HCT116 (cell line): ENCODE measurements at regions not wholly inside any gene's neighbourhood (a gene's known extent, or its start where the extent isn't known, plus 50 kb on each side); places are given as distances from the start of the nearest gene placed in this dataset.

Source experiments
- ATAC-seq: fragments of 200-7000 bp; cut with Tn5 transposase; 2 replicates; pipeline ENCODE4 v1.9.1; 2020; ENCODE audit warnings: mild to moderate bottlenecking, moderate library complexity
- BruUV-seq: library from RNA; stranded (reverse); fragments of 400-500 nt; replicated peaks from 2 replicates; lab custom pipeline; 2021; lab: Mats Ljungman, UMichigan
- CTCF ChIA-PET: fragments of 300-600 bp; sonication (Branson Sonifier 250); formaldehyde crosslinking; loops from one replicate; lab custom pipeline; 2021; ENCODE audit warnings: antibody characterized with exemption; lab: Charles Lee
- POLR2A ChIA-PET: fragments of 300-600, 350-600 bp; sonication (Branson Sonifier 250); formaldehyde crosslinking; loops from one replicate; lab custom pipeline; 2021; ENCODE audit warnings: antibody characterized with exemption; lab: Charles Lee
- RAD21 ChIA-PET, 2 experiments: fragments of 300-600 bp; sonication (Branson Sonifier 250); formaldehyde crosslinking; loops; one replicate each; lab custom pipeline; 2023; ENCODE audit warnings: low total read pairs in 2 of 2; ENCODE audit not compliant: uncharacterized antibody in 2 of 2, unreplicated experiment in 2 of 2, low non-redundant PET in 1 of 2; lab: Charles Lee
- DNase-seq: peaks from one replicate; pipeline ENCODE4 v3.0.0-alpha.2; 2010; ENCODE audit warnings: low read depth, low spot score
- H2AFZ ChIP-seq: fragments of 200-600 bp; shearing (Covaris generic), sonication (generic); 2 replicates; pipeline ENCODE4 v1.6.1; 2017; ENCODE audit warnings: low read depth, mixed run types, mixed read lengths, antibody characterized with exemption, low read length; ENCODE audit not compliant: poor library complexity, severe bottlenecking
- H3K27ac ChIP-seq: 2 replicates; pipeline ENCODE4 v1.5.1; 2012; ENCODE audit warnings: low read depth, low read length
- H3K27me3 ChIP-seq: fragments of 200-600 bp; sonication (generic); 2 replicates; pipeline ENCODE4 v1.6.1; 2016; ENCODE audit warnings: mixed run types, low read length, mixed read lengths; ENCODE audit not compliant: insufficient read depth
- H3K36me3 ChIP-seq, 2 experiments: fragments of 200-500 bp in 1 of 2; fragments of 200-600 bp in 1 of 2; sonication (Bioruptor generic) in 1 of 2; sonication (generic) in 1 of 2; 2 replicates each; pipeline versions ENCODE4 v1.5.1 to v1.6.1; 2014 to 2016; ENCODE audit warnings: low read length in 2 of 2, inconsistent platforms in 1 of 2, mixed read lengths in 1 of 2, mixed run types in 1 of 2; ENCODE audit not compliant: insufficient read depth in 2 of 2, control insufficient read depth in 1 of 2
- H3K4me1 ChIP-seq, 2 experiments: fragments of 200-600 bp in 1 of 2; sonication (generic) in 1 of 2; 2 replicates each; pipeline versions ENCODE4 v1.5.1 to v1.6.1; 2012 to 2017; ENCODE audit warnings: low read length in 2 of 2, inconsistent platforms in 1 of 2, mild to moderate bottlenecking in 1 of 2, mixed read lengths in 1 of 2, mixed run types in 1 of 2, moderate library complexity in 1 of 2; ENCODE audit not compliant: insufficient read depth in 2 of 2, control insufficient read depth in 1 of 2
- H3K4me2 ChIP-seq: fragments of 200-600 bp; sonication (generic); 2 replicates; pipeline ENCODE4 v1.6.1; 2017; ENCODE audit warnings: mixed run types, low read length, mixed read lengths
- H3K4me3 ChIP-seq, 2 experiments: fragments of 200-600 bp in 1 of 2; sonication (generic) in 1 of 2; replicated peaks in 1 of 2; 2 replicates each; pipeline ENCODE4 v1.5.1; 2011 to 2016; ENCODE audit warnings: low read length in 2 of 2, control low read depth in 1 of 2, low read depth in 1 of 2, mild to moderate bottlenecking in 1 of 2, mixed read lengths in 1 of 2, mixed run types in 1 of 2
- H3K79me2 ChIP-seq: fragments of 200-600 bp; sonication (generic); 2 replicates; pipeline ENCODE4 v1.6.1; 2017; ENCODE audit warnings: mild to moderate bottlenecking, mixed run types, low read length, moderate library complexity, mixed read lengths; ENCODE audit not compliant: insufficient read depth
- H3K9ac ChIP-seq: fragments of 200-600 bp; sonication (generic); 2 replicates; pipeline ENCODE4 v1.6.1; 2016; ENCODE audit warnings: low read length, mixed read lengths
- H3K9me2 ChIP-seq: fragments of 200-600 bp; sonication (generic), shearing (Covaris generic); 2 replicates; pipeline ENCODE4 v1.6.1; 2017; ENCODE audit warnings: mixed run types, mild to moderate bottlenecking, moderate library complexity; ENCODE audit not compliant: insufficient read depth
- H3K9me3 ChIP-seq, 2 experiments: fragments of 200-500 bp in 1 of 2; fragments of 200-600 bp in 1 of 2; sonication (Bioruptor generic) in 1 of 2; sonication (generic) in 1 of 2; 2 replicates each; pipeline ENCODE4 v1.6.1; 2014 to 2017; ENCODE audit warnings: low read length in 2 of 2, mixed read lengths in 2 of 2, inconsistent platforms in 1 of 2, low read depth in 1 of 2, mild to moderate bottlenecking in 1 of 2, mixed run types in 1 of 2, moderate library complexity in 1 of 2; ENCODE audit not compliant: control insufficient read depth in 1 of 2, insufficient read depth in 1 of 2
- H4K20me1 ChIP-seq: fragments of 200-600 bp; sonication (generic), shearing (Covaris generic); 2 replicates; pipeline ENCODE4 v1.6.1; 2017; ENCODE audit warnings: mixed run types, mild to moderate bottlenecking, moderate library complexity; ENCODE audit not compliant: insufficient read depth
- CBX3 ChIP-seq: IDR thresholded peaks from 2 replicates; pipeline ENCODE4 v1.6.1; 2012; ENCODE audit warnings: low read depth
- CEBPB ChIP-seq: IDR thresholded peaks from 2 replicates; pipeline ENCODE4 v1.6.1; 2012; ENCODE audit warnings: low read depth
- CTCF ChIP-seq, 3 experiments: fragments of 200-600 bp in 1 of 3; sonication (generic) in 1 of 3; IDR thresholded peaks in 2 of 3; conservative IDR thresholded peaks in 1 of 3; 2 replicates each; pipeline ENCODE4 v1.5.1; 2012 to 2017; ENCODE audit warnings: low read depth in 2 of 3, low read length in 2 of 3, antibody characterized with exemption in 1 of 3, borderline replicate concordance in 1 of 3, control low read depth in 1 of 3, mild to moderate bottlenecking in 1 of 3, mixed read lengths in 1 of 3, mixed run types in 1 of 3, moderate library complexity in 1 of 3; ENCODE audit not compliant: insufficient read depth in 1 of 3
- EGR1 ChIP-seq: IDR thresholded peaks from 2 replicates; pipeline ENCODE4 v1.6.1; 2012; ENCODE audit warnings: low read depth
- ELF1 ChIP-seq: IDR thresholded peaks from 2 replicates; pipeline ENCODE4 v1.6.1; 2012; ENCODE audit warnings: low read depth, borderline replicate concordance
- EZH2 ChIP-seq: fragments of 200-600 bp; sonication (generic); IDR thresholded peaks from 2 replicates; pipeline ENCODE4 v1.6.1; 2017; ENCODE audit warnings: antibody characterized with exemption, mixed run types
- MAX ChIP-seq: IDR thresholded peaks from 2 replicates; pipeline ENCODE4 v1.6.1; 2012
- POLR2AphosphoS5 ChIP-seq: IDR thresholded peaks from 2 replicates; pipeline ENCODE4 v1.6.1; 2011; ENCODE audit warnings: mild to moderate bottlenecking, low read depth, low read length, moderate library complexity
- RAD21 ChIP-seq: IDR thresholded peaks from 2 replicates; pipeline ENCODE4 v1.6.1; 2012; ENCODE audit warnings: low read depth, mild to moderate bottlenecking
- SP1 ChIP-seq: IDR thresholded peaks from 2 replicates; pipeline ENCODE4 v1.6.1; 2012; ENCODE audit warnings: low read depth
- TCF7L2 ChIP-seq: IDR thresholded peaks from 2 replicates; pipeline ENCODE4 v1.7.0; 2011; ENCODE audit warnings: borderline replicate concordance, inconsistent platforms; ENCODE audit not compliant: insufficient read depth, insufficient read length; ENCODE audit errors: extremely low read depth
- ZFX ChIP-seq: fragments of 450-650 bp; IDR thresholded peaks from 2 replicates; pipeline ENCODE4 v1.6.1; 2017
- ZNF274 ChIP-seq: fragments of 200-500 bp; sonication (Bioruptor generic); IDR thresholded peaks from 2 replicates; pipeline ENCODE4 v1.6.1; 2014; ENCODE audit warnings: mild to moderate bottlenecking, low read depth, low read length, inconsistent platforms
- intact Hi-C: fragments of 100-400 bp; cut with micrococcal nuclease; formaldehyde crosslinking; loops from 2 replicates; pipeline ENCODE4 v1.10.0; 2022
- TF ChIP-seq, protein P1 (sequence below): IDR thresholded peaks from 2 replicates; pipeline ENCODE4 v1.6.1; 2012; ENCODE audit warnings: low read depth

- no peak for ATAC-seq
- BruUV-seq, result no TSS peak
- H3K4me3 ChIP-seq, result no peak overlapping the region
Observed at GRCh38 chr12:70078161-70078560, 165.1 kb upstream of the CNOT2 start.

GRCh38 chr12:70080566-70080965, 162.7 kb upstream of the CNOT2 start:
- H3K27me3 ChIP-seq, result no peaks in the 10 kb centered on the region
- H3K9me3 ChIP-seq, result no peaks in the 10 kb centered on the region
- no TSS peak for BruUV-seq
- no peak overlapping the region for H3K4me2 ChIP-seq
- intact Hi-C loops, result no loop called here
- ChIA-PET POLR2A (no interaction called here), CTCF (no interaction called here), RAD21 (no interaction called here)
- H3K4me3 ChIP-seq, result no peak overlapping the region
- H3K9me2 ChIP-seq, result no peaks in the 10 kb centered on the region
- no peaks in the 10 kb centered on the region for H3K4me1 ChIP-seq
- TF ChIP-seq TCF7L2, result no peak
- TF ChIP-seq CBX3, result no peak
- TF ChIP-seq CEBPB, result no peak
- TF ChIP-seq ZNF274, result no peak
- no peak for TF ChIP-seq RAD21
- no peak for TF ChIP-seq CTCF (IDR thresholded peaks at IDR 0.05 in 2 of 3, conservative IDR thresholded peaks at IDR 0.05 in 1 of 3; ENCODE audit: borderline replicate concordance in 1 of 3, insufficient read depth in 1 of 3, low read depth in 2 of 3, low read length in 2 of 3)
- TF ChIP-seq, protein P1, sequence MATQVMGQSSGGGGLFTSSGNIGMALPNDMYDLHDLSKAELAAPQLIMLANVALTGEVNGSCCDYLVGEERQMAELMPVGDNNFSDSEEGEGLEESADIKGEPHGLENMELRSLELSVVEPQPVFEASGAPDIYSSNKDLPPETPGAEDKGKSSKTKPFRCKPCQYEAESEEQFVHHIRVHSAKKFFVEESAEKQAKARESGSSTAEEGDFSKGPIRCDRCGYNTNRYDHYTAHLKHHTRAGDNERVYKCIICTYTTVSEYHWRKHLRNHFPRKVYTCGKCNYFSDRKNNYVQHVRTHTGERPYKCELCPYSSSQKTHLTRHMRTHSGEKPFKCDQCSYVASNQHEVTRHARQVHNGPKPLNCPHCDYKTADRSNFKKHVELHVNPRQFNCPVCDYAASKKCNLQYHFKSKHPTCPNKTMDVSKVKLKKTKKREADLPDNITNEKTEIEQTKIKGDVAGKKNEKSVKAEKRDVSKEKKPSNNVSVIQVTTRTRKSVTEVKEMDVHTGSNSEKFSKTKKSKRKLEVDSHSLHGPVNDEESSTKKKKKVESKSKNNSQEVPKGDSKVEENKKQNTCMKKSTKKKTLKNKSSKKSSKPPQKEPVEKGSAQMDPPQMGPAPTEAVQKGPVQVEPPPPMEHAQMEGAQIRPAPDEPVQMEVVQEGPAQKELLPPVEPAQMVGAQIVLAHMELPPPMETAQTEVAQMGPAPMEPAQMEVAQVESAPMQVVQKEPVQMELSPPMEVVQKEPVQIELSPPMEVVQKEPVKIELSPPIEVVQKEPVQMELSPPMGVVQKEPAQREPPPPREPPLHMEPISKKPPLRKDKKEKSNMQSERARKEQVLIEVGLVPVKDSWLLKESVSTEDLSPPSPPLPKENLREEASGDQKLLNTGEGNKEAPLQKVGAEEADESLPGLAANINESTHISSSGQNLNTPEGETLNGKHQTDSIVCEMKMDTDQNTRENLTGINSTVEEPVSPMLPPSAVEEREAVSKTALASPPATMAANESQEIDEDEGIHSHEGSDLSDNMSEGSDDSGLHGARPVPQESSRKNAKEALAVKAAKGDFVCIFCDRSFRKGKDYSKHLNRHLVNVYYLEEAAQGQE, result no peak
- TF ChIP-seq ZFX, result no peak
- TF ChIP-seq SP1, result no peak
- H3K36me3 ChIP-seq, result no peaks in the 10 kb centered on the region
- no peak for DNase-seq
- H3K27ac ChIP-seq, result no peak overlapping the region
- no peaks in the 10 kb centered on the region for H4K20me1 ChIP-seq
- no peak overlapping the region for H3K9ac ChIP-seq
- H3K79me2 ChIP-seq, result no peaks in the 10 kb centered on the region
- no peak for ATAC-seq
- H2AFZ ChIP-seq, result no peak overlapping the region

More at GRCh38 chr12:70078161-70078560, 165.1 kb upstream of the CNOT2 start:
- ChIA-PET RAD21 (no interaction called here), POLR2A (no interaction called here), CTCF (no interaction called here)
- Histone ChIP-seq H3K27ac (no peak overlapping the region), H2AFZ (no peak overlapping the region), H3K9ac (no peak overlapping the region), H3K79me2 (no peaks in the 10 kb centered on the region), H3K9me3 (no peaks in the 10 kb centered on the region), H3K27me3 (no peaks in the 10 kb centered on the region), H3K9me2 (no peaks in the 10 kb centered on the region), H4K20me1 (no peaks in the 10 kb centered on the region), H3K4me1 (no peaks in the 10 kb centered on the region), H3K4me2 (no peak overlapping the region), H3K36me3 (no peaks in the 10 kb centered on the region)
- DNase-seq, result no peak
- intact Hi-C loops, result no loop called here
- TF ChIP-seq RAD21, result no peak
- no peak for TF ChIP-seq CBX3
- no peak for TF ChIP-seq SP1
- TF ChIP-seq ELF1, result no peak
- TF ChIP-seq POLR2AphosphoS5, result no peak
- TF ChIP-seq EGR1, result no peak
- TF ChIP-seq EZH2, result no peak
- no peak for TF ChIP-seq MAX
